Right forelimb (tissue), 1 donor: ENCODE measurements at regions not wholly inside any gene's neighbourhood (a gene's known extent, or its start where the extent isn't known, plus 50 kb on each side); places are given as distances from the start of the nearest gene placed in this dataset.

Experiments
- DNase-seq: peaks from one replicate; pipeline ENCODE4 v3.0.0-alpha.2; 2018

- peak; percentile 64 for DNase-seq
These were observed 556.7 kb upstream of the BOD1L1 start for GRCh38 chr4:14184265-14184664.

GRCh38 chr4:14184767-14185166, 557.2 kb upstream of the BOD1L1 start:
- DNase-seq = no peak

DNA sequence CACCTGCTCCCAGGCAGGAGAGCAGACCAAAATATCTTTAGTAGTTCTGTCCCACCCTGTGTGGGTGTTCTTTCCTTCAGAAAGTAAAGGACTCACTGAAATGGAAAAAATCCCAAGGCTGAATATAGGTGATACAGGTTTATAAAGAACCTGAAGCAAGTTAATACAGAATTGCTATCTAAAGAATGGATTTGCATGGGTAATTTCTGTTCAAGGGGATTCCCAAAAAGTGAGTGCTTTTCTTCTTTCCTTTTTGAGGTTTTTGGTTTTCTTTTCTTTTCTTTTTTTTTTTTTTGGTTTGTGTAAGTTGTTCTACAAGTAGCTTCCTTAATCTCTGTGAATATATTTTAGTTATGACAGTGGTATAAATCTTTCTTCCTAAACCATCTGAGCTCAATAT, 560.7 kb upstream of the BOD1L1 start:
- no peak for DNase-seq

- DNase-seq = no peak
These were observed 566.1 kb upstream of the BOD1L1 start for GRCh38 chr4:14193601-14194000.

DNA sequence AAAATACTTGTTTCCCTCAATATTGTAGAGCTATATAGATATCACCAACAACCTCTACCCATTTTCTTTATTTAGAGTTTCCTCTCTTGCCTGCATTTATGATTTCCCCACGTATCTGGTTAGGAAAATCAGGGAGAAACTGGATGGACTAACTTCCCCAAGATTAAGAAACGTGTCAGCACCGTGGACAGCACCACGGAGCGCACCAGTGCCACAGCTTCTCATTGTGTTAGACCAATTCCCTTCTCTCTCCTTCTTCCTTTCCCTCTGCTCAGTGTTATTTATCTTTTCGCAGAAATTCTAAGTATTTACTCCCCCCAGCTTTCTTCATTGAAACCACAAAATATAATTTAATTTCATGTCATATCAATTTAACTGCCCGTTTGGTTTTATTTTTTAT, 568.6 kb upstream of the BOD1L1 start:
- peak; percentile 63 for DNase-seq

DNA sequence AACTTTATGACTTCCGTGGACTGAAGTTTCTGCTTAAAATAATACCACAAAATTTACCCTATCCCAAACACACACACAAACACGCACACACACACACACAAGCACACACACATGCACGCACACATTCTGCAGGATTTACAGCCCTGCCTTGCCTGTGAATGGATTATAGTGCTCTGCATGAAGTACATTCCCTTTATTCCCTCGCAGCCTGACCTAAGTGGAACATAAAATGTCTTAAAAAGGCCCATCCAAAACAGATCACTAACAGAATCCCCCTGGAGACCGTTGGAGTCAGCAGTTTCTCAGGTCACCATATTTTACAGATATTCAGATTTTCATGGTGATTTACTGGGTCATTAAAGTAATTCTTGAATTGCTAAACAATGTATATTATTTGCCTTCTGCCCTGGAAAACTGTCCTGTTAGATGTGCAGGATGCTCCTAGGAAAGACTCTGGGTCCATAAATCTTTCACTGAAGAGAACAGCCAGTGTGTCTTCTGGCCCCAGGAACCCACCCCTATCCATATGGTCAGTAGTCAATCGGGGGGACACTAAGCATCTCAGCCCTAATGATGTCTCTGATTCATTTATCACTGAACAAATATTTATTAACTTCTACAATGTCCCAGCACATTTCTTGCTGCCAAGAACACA, 587.7 kb upstream of the BOD1L1 start:
- DNase-seq = no peak

DNA sequence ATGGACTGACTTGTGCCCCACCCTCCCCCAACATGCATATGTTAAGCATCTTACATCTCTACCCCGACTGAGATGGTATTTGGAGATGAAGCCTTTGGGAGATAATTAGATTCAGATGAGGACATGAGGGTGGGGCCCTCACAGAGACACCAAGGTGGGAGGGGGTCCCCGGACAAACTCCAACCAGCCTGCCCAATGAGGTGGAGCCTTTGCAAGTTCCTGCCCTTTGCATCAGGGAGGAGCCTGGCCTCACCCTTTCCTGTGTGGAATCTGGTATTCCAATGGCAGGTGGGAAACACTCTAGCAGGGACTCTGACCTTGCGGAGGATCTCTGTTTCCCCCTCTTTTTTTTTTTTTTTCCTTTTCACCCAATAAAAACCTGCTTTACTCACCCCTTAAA, 589.9 kb upstream of the BOD1L1 start:
- DNase-seq = no peak

- DNase-seq = no peak
These were observed 591.1 kb upstream of the BOD1L1 start for GRCh38 chr4:14218641-14219040.

- no peak for DNase-seq
These were observed 593.7 kb upstream of the BOD1L1 start for GRCh38 chr4:14221176-14221575.

GRCh38 chr4:14222377-14223029, 595.0 kb upstream of the BOD1L1 start:
- no peak for DNase-seq

DNA sequence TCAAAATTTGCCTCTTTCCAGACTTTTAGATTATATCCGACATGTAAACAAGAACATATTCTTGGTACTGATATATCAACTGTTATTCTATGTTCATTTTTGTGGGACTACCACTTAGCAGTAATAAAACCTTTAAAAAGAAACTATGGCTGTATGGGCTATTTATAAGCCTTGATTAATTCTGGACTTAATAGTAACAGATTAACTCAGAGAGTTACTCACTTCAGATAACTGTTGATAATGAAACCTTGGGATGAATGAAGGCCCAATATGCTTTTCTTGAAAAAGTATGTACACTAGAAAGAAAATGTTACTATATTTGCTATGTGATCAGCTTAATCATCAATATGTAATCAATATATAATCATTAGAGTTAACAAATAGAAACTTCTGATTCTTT, 595.9 kb upstream of the BOD1L1 start:
- no peak for DNase-seq

DNA sequence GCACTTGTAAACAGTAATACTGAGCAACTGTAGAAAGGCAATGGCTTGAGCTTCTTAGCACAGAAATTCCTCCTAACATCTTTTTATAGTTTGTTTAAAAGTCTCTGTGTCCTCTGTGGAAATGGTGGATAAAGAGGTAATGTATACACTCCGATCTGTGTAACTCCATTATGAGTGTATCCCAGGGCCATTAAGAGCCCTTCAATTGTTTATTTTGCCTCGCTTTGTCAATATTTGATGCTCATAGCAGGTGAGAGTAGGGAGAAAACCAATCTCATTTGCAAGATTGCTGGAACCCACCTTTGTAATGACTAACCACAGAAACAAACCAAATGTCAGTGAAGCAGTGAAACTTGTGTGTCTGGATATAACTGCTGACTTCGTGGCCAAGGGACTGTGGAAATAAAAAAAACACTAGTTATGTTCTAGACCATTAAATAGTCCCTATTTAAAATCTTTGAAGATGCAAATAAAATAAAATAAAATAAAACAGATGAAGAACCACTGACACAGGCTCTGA, 598.2 kb upstream of the BOD1L1 start:
- no peak for DNase-seq

- no peak for DNase-seq
These were observed 605.6 kb upstream of the BOD1L1 start for GRCh38 chr4:14233126-14233525.

DNA sequence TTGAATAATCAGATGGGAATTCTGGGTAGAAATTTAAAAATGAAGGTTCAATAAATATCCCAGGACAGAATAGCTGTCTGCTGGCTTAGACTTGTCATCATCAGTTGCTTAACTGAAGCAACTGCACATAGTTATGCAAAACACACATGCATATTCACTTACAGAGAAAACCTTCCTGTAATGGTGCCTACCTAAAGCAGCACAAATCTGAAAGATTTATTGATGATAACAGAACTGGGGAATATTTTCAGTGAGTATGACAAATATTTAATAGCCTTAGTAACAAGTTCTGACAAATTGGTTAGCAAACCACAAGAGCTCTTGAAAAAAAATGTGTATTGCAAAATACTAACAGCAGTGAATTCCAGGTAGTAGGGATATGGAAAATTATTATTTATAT, 606.8 kb upstream of the BOD1L1 start:
- DNase-seq = no peak

DNA sequence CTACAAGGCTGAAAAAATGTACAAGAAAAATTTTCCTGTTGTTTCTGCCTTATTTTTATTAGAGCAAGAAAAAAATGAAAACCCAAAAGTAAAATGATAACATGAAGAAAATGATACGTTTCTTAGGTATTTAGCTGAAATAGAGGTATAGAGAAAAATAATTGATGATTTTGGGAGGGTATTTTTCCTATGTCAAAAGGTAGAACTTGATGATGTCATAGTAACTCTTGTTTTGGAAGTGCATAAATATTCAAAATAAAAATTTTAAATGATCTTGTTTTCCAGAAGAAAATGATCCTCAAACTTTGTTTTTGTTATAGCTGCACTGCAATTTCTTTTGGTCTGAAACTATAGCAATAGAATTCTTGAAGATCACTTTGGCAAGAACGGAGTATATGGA, 608.8 kb upstream of the BOD1L1 start:
- no peak for DNase-seq

- no peak for DNase-seq
These were observed 610.4 kb upstream of the BOD1L1 start for GRCh38 chr4:14237911-14238310.

- no peak for DNase-seq
These were observed 614.0 kb upstream of the BOD1L1 start for GRCh38 chr4:14241574-14241973.

GRCh38 chr4:14247767-14248166, 620.2 kb upstream of the BOD1L1 start:
- DNase-seq = no peak

GRCh38 chr4:14249226-14249625, 621.7 kb upstream of the BOD1L1 start:
- DNase-seq = no peak

GRCh38 chr4:14254252-14254651, 626.7 kb upstream of the BOD1L1 start:
- DNase-seq = no peak

- no peak for DNase-seq
These were observed 627.4 kb upstream of the BOD1L1 start for GRCh38 chr4:14254926-14255325.

DNA sequence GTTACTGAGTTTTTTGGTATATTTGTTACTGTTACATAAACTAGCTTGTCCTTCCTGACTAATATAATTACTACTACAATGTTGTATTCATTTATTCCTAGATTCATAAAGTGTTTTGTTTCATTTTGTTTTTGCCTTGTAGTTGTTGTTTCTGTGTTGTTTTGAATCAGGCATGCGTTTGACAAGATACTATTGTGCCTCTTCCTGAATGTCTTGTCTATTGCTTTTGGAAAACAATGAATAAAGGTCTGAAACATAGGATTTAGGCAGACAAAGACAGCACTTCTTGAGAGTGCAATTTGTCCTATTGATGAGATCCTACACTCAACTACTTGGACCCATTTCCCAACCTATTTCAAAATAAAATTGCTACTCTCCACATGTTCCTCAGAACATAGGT, 630.4 kb upstream of the BOD1L1 start:
- DNase-seq = no peak

DNA sequence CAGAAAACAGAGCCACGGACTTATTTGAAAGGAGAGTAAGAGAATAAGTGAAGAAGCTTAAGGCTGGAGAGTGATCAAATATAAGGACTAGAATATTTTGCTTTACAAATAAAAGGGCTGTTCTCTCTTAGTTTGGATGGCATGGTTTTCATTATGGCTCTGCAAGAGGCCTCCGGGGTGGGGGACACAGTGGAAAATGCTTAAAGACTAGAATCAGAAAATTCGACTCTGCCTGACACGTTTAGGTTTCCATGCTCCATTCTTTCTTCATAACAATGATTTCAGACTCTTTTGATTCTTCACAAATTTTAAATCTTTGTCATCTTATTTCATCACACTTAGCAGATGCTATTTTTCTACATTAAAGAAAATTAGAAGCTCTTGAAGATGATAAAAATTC, 632.4 kb upstream of the BOD1L1 start:
- no peak for DNase-seq

- no peak for DNase-seq
These were observed 633.1 kb upstream of the BOD1L1 start for GRCh38 chr4:14260591-14260990.

DNA sequence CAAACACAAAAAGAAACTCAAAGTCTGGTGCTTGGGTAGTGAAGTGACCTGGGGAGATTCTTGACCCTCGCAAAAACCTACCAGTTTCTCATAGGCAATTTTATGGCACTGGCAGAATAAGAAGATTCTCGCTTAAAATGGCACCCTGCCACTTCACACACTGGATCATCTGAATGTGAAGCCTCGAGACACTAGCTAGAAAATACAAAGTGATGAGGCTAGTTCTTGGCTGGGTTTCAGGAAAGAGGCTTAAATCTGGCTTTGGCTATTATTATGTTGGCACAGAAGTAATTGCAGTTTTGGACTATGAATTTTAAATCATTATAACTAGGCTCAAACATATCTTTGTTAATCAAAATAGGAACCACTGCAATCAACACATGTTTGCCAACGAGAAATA, 634.7 kb upstream of the BOD1L1 start:
- DNase-seq = no peak
